HG03060 (cell line): ENCODE measurements at regions not wholly inside any gene's neighbourhood (a gene's known extent, or its start where the extent isn't known, plus 50 kb on each side); places are given as distances from the start of the nearest gene placed in this dataset.
"Not testable (repeated sequence)": the region's sequence is repeated elsewhere in the genome, so short reads cannot be mapped to it uniquely, and the experiment has no call there.

ENCODE experiments used
- ATAC-seq: cut with Tn5 transposase; IDR thresholded peaks from one replicate; pipeline ENCODE4 v1.9.1; 2021; ENCODE audit warnings: low read depth, moderate number of reproducible peaks; ENCODE audit not compliant: unreplicated experiment

DNA sequence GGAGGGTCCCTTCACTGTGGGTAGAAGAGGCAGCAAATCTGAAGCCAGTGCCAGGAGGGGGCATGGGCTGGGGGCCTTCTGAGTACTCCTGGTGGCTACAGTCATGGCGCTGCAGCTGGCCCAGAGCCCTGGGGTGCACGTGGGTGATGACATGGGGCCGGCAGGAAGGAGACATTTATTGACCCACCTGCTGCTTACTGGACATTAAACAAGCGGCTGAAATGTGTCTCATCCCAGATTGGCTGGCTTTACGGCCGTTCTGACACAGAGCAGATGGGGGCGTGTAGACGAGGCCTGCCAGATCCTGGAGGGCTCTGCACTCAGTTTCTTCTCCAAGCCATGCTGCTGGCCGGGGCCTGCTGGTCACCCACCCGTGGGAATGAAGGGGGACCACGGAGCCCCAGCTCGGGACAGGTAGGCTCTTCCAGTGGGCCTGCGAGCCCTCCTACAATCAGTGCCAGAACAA lies 906.9 kb downstream of the BRD1 start:
- no peak for ATAC-seq

DNA sequence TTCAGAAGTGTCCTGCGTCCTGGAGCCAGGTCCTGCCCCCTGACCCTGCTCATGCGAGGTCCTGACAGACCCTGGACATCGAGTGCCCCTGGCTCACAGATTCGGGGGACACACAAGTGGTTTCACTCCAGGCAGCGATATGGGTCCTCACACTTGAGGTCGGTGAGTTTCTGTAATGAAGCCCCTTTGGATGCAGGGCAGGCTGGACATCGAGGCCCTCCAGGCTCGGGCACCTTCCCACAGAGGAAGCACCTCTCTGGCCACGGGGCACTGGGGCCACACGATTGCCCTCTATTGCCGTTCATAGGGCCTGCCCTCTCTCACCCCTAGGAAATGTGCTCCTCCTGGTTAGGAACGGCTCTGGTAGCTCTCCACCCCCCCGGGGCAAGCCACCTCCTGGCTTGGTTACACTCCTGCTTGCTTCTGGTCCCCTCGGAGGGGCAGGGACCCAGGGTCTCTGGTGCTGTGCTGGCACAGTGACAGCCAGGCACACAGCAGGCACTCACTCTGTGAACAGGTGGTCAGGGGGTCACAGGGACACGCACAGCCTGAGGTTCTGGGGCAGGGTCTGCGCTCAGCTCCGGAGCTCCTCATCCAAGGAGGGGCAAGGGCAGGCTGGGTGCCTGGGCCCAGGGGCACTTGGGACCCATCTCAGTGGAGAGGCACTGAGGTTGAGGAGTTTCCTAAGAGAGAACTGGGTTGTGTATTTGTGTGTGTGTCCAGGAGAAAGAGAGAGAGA lies 907.7 kb downstream of the BRD1 start:
- ATAC-seq, result no peak

DNA sequence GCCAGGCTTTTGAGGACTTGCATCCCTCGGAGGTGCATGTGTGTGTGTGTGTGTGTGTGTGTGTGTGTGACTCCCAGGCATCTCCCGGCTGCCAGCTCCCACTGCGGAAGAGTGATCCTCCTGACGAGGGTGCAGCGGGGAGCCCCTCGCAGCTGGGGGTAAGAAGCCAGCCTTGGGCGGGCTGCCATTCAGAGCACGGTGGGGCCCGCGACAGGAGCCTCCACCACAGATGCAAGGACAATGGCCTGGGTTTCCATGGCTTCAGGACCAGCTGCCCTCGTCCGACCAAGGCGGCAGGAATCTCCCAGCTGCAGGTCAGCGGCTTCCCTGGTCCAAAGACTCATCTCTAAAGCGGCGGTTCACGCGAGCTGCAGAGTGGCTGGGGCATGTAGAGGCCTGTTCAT lies 908.5 kb downstream of the BRD1 start:
- no peak for ATAC-seq

- no peak for ATAC-seq
Observed at GRCh38 chr22:48918585-48919186, 909.0 kb downstream of the BRD1 start.

- ATAC-seq, result not testable (repeated sequence)
Observed at GRCh38 chr22:48912356-48913066, 915.2 kb downstream of the BRD1 start.

GRCh38 chr22:48911647-48912046 lies 916.0 kb downstream of the BRD1 start:
- not testable (repeated sequence) for ATAC-seq

GRCh38 chr22:48911067-48911466 lies 916.6 kb downstream of the BRD1 start:
- ATAC-seq, result not testable (repeated sequence)

GRCh38 chr22:48908547-48908946 lies 919.1 kb downstream of the BRD1 start:
- no peak for ATAC-seq

- no peak for ATAC-seq
Observed at GRCh38 chr22:48907591-48907990, 920.1 kb downstream of the BRD1 start.

DNA sequence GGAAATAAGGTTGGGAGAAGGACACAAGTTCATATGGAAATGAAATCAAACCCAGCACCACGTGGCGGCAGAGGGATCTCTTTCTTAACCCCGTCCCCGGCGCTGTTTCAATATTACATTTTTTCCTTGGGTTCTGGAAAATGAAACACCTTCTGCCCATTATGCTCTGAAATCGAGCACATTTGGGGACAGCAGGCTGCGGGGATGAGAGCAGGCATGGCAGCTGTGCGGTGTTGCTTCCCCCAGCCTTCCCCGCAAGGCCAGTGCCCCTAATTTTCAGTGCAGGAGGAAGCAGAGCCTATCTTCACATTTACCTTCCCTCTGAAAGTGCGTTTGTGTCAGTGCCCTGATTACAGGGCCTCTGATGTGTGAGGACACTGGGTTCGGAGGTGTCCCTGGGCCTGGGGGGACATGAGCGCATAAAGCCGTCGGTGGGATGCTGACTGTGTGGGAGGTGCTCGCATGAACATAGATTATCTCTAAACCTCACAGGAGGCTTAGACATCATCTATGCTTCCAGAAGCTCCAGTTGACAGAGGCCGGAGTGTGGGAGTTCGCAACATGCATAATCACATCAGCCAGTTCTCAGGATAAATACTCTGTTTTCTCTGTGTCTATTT lies 921.3 kb downstream of the BRD1 start:
- no peak for ATAC-seq

GRCh38 chr22:48905206-48905975 lies 922.3 kb downstream of the BRD1 start:
- no peak for ATAC-seq

- no peak for ATAC-seq
Observed at GRCh38 chr22:48902983-48903650, 924.6 kb downstream of the BRD1 start.

GRCh38 chr22:48902001-48902869 lies 925.4 kb downstream of the BRD1 start:
- no peak for ATAC-seq

GRCh38 chr22:48901324-48901723 lies 926.3 kb downstream of the BRD1 start:
- ATAC-seq, result no peak

GRCh38 chr22:48900626-48901025 lies 927.0 kb downstream of the BRD1 start:
- no peak for ATAC-seq

DNA sequence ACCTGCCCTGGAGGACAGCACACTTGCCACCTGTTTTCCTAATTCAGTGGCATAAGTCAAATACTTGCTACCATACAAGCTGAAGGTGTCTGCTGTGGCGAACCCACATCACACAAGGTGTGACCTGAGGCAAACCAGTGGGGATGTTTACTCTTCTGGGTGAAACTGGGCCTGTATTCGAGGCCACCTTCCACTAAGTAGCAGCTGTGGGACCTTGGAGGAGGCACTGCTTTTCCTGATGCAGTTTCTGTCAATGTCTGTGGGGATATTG lies 927.4 kb downstream of the BRD1 start:
- no peak for ATAC-seq

DNA sequence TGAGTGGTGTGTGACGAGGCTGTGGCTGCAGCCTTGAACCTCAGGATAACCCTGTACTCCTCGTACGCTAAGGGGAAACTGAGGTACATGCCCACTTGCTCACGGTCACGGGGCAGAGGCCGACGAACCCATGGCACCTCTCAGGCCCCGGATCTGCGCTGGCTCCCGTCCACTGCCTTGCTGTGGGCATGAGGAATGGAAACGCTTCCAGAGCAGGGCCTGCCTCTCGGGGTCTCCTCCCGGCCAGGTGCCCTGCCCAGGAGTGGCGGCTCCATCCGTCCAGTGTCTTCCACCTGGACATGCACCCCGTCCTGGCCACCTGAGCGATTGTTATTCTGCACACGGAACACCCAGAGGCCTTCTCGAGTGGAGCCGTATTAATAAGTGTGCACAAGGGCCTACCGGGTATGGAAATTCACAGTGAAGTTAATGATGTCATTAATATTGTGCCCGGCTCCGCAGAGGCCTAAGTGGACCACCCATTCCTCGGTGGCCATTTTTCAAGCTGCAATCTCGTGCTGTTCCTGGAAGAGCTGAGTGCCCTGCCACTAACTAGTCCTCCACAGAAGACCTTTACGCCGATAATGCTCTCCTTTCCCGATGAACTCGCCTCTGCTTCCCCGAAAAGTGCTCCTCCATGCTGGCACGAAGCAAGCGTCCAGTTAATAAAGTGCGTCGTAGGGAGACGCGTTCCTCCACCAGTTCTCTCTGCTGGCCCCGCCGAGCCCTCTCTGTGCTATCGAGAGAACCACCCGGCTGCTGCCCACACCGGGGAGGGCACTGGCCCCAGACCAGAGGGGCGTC lies 927.9 kb downstream of the BRD1 start:
- no peak for ATAC-seq

DNA sequence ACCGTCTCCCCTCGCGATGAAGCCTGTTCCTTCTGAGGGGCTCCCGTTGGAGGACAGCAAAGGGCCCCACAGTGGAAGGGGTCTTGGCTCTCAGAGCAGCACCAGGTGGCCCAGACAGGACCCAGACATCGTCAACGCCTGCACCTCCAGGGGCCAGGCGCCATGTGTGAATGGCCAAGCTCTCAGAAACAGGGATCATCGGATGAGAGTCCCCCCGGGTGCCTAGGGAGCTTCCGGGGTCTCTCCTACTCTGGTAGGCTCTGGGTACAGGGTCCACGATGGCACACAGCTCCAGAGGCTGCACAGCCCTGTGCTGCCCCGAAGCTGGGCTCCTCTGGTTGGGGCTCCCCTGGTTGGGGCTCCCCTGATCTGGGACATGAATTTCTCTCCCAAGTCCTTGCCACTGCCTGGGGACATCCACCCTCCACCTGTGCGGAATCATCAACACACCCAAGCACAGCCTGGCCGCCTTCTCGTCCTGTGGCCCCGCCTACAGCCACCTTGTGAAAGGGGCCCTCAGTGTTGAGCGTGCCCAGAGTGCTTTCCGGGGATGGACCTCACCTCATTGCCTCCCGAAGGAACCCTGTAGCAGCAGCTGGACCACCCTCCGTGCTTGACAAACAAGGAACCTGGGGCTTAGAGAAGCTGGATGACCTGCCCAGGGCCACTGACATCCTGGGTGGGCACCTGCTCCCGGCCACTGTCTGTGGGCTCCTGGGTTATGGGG lies 929.0 kb downstream of the BRD1 start:
- no peak for ATAC-seq
